A549 (cell line): ENCODE measurements at regions not wholly inside any gene's neighbourhood (a gene's known extent, or its start where the extent isn't known, plus 50 kb on each side); places are given as distances from the start of the nearest gene placed in this dataset.

Experiments used
- ATAC-seq, 2 experiments: fragments of 200-7000 bp in 1 of 2; fragments of >200 bp in 1 of 2; cut with Nextera tagmentation in 1 of 2; cut with Tn5 transposase in 1 of 2; 3 replicates each; pipeline versions ENCODE4 v1.8.0 to v1.9.1; 2018 to 2020; ENCODE audit warnings: mild to moderate bottlenecking in 1 of 2, moderate library complexity in 1 of 2
- CTCF ChIA-PET: fragments of 300-600 bp; sonication (Branson Sonifier 250); formaldehyde crosslinking; extraction: SDS; loops from one replicate; lab custom pipeline; 2021; ENCODE audit warnings: antibody characterized with exemption, inconsistent platforms; lab: Yijun Ruan, JAX
- POLR2A ChIA-PET: fragments of 350-600 bp; formaldehyde crosslinking; extraction: SDS; loops from one replicate; lab custom pipeline; 2021; ENCODE audit warnings: antibody characterized with exemption, inconsistent platforms; lab: Yijun Ruan, JAX
- DNase-seq, 2 experiments: peaks; one replicate each; pipeline versions ENCODE4 v3.0.0 to v3.0.0-alpha.2; 2011 to 2016; ENCODE audit warnings: low read depth in 1 of 2, low spot score in 1 of 2
- FAIRE-seq: peaks from 2 replicates; lab custom pipeline; 2011; peaks lifted over from hg19 to GRCh38; lab: Jason Lieb, UNC
- H3K27ac ChIP-seq, 2 experiments: fragments of >200 bp; sonication (Bioruptor Twin); formaldehyde crosslinking; 3 replicates each; pipeline ENCODE4 v1.5.1; 2016 to 2017
- H3K4me1 ChIP-seq: fragments of >200 bp; sonication (Bioruptor Twin); formaldehyde crosslinking; 3 replicates; pipeline ENCODE4 v1.6.1; 2016
- H3K4me2 ChIP-seq: fragments of >200 bp; sonication (Bioruptor Twin); formaldehyde crosslinking; 3 replicates; pipeline ENCODE4 v1.6.1; 2016
- H3K4me3 ChIP-seq: fragments of >200 bp; sonication (Bioruptor Twin); formaldehyde crosslinking; 3 replicates; pipeline ENCODE4 v1.5.1; 2016
- H3K9me3 ChIP-seq: fragments of >200 bp; sonication (Bioruptor Twin); formaldehyde crosslinking; 3 replicates; pipeline ENCODE4 v1.6.1; 2016
- ATOH8 ChIP-seq: fragments of 250-450 bp; sonication (Bioruptor Pico); IDR thresholded peaks from 2 replicates; pipeline ENCODE4 v1.5.0; 2020; ENCODE audit warnings: low read depth, mild to moderate bottlenecking, moderate library complexity
- BHLHE40 ChIP-seq: IDR thresholded peaks from 2 replicates; pipeline ENCODE4 v1.6.1; 2012; ENCODE audit warnings: low read depth, low read length, inconsistent platforms
- CBX2 ChIP-seq: fragments of 200-600 bp; sonication (generic); IDR thresholded peaks from 2 replicates; pipeline ENCODE4 v1.6.1; 2016; ENCODE audit warnings: low read depth, mild to moderate bottlenecking, borderline replicate concordance
- CBX8 ChIP-seq: fragments of 200-600 bp; sonication (generic); IDR thresholded peaks from 2 replicates; pipeline ENCODE4 v1.6.1; 2016
- CEBPB ChIP-seq, 2 experiments: fragments of >200 bp in 1 of 2; sonication (Bioruptor Twin) in 1 of 2; formaldehyde crosslinking in 1 of 2; IDR thresholded peaks; 2 replicates each; pipeline ENCODE4 v1.6.1; 2012 to 2016
- CHD2 ChIP-seq: fragments of 150-350 bp; IDR thresholded peaks from 2 replicates; pipeline ENCODE4 v1.6.1; 2014; ENCODE audit warnings: low read length; ENCODE audit not compliant: partially characterized antibody
- CHD4 ChIP-seq: fragments of 200-600 bp; sonication (generic); IDR thresholded peaks from 2 replicates; pipeline ENCODE4 v1.6.1; 2016; ENCODE audit warnings: antibody characterized with exemption, mild to moderate bottlenecking, borderline replicate concordance
- CTCF ChIP-seq: fragments of >200 bp; sonication (Bioruptor Twin); formaldehyde crosslinking; IDR thresholded peaks from 3 replicates; pipeline ENCODE4 v1.5.1; 2016
- E2F6 ChIP-seq: IDR thresholded peaks from 2 replicates; pipeline ENCODE4 v1.6.1; 2012; ENCODE audit warnings: low read depth, borderline replicate concordance
- EP300 ChIP-seq, 2 experiments: fragments of >200 bp; sonication (Bioruptor Twin); formaldehyde crosslinking; IDR thresholded peaks; 2 replicates in 1 of 2; 3 replicates in 1 of 2; pipeline ENCODE4 v1.6.1; 2016 to 2017
- ESRRA ChIP-seq: fragments of 150-350 bp; IDR thresholded peaks from 2 replicates; pipeline ENCODE4 v1.6.1; 2014; ENCODE audit warnings: mild to moderate bottlenecking, low read length, borderline replicate concordance
- FOSB ChIP-seq: fragments of 250-450 bp; sonication (Bioruptor Pico); IDR thresholded peaks from 2 replicates; pipeline ENCODE4 v1.5.0; 2020; ENCODE audit warnings: mild to moderate bottlenecking, moderate library complexity
- HEYL ChIP-seq: fragments of 250-450 bp; sonication (Bioruptor Pico); IDR thresholded peaks from 2 replicates; pipeline ENCODE4 v1.8.0; 2021; ENCODE audit warnings: mild to moderate bottlenecking, moderate library complexity
- HOXB13 ChIP-seq: fragments of 250-450 bp; sonication (Bioruptor Pico); IDR thresholded peaks from 2 replicates; pipeline ENCODE4 v1.5.0; 2020; ENCODE audit warnings: low read depth, mild to moderate bottlenecking, moderate library complexity
- HOXB5 ChIP-seq: fragments of 250-450 bp; sonication (Bioruptor Pico); IDR thresholded peaks from 2 replicates; pipeline ENCODE4 v1.5.0; 2020; ENCODE audit warnings: mild to moderate bottlenecking, moderate library complexity
- KDM1A ChIP-seq: fragments of 200-600 bp; sonication (generic); IDR thresholded peaks from 2 replicates; pipeline ENCODE4 v1.6.1; 2016; ENCODE audit warnings: low read depth, mild to moderate bottlenecking
- NR3C1 ChIP-seq: fragments of >200 bp; sonication (Bioruptor Twin); formaldehyde crosslinking; IDR thresholded peaks from 3 replicates; pipeline ENCODE4 v1.6.1; 2017
- PBX3 ChIP-seq: IDR thresholded peaks from 2 replicates; pipeline ENCODE4 v1.6.1; 2012
- RAD21 ChIP-seq, 2 experiments: fragments of >200 bp in 1 of 2; sonication (Bioruptor Twin) in 1 of 2; formaldehyde crosslinking in 1 of 2; IDR thresholded peaks in 1 of 2; conservative IDR thresholded peaks in 1 of 2; 2 replicates in 1 of 2; 3 replicates in 1 of 2; pipeline ENCODE4 v1.6.1; 2012 to 2018; ENCODE audit warnings: inconsistent platforms in 1 of 2
- REST ChIP-seq: fragments of 200-600 bp; sonication (generic); IDR thresholded peaks from 2 replicates; pipeline ENCODE4 v1.6.1; 2016; ENCODE audit warnings: antibody characterized with exemption, mild to moderate bottlenecking, moderate library complexity
- RNF2 ChIP-seq: fragments of 200-600 bp; sonication (generic); IDR thresholded peaks from 2 replicates; pipeline ENCODE4 v1.6.1; 2016; ENCODE audit warnings: low read depth, mild to moderate bottlenecking, antibody characterized with exemption, moderate library complexity, borderline replicate concordance
- SMC3 ChIP-seq: fragments of >200 bp; sonication (Bioruptor Twin); formaldehyde crosslinking; IDR thresholded peaks from 3 replicates; pipeline ENCODE4 v1.6.1; 2018; ENCODE audit warnings: inconsistent platforms
- TFCP2L1 ChIP-seq: fragments of 250-450 bp; sonication (Bioruptor Pico); IDR thresholded peaks from 2 replicates; pipeline ENCODE4 v1.5.0; 2021; ENCODE audit warnings: mild to moderate bottlenecking
- ZSCAN20 ChIP-seq: fragments of 250-450 bp; sonication (Bioruptor Pico); IDR thresholded peaks from 2 replicates; pipeline ENCODE4 v1.8.0; 2022; ENCODE audit warnings: mild to moderate bottlenecking, moderate library complexity
- WGBS: methylation state at CpG from one replicate; pipeline ENCODE4 v1.1.6; 2017; ENCODE audit errors: missing lambda C conversion rate; 5-methylcytosine and 5-hydroxymethylcytosine counted together

- TF ChIP-seq FOSB (CRISPR knock-in tag) = no peak
- no peak for TF ChIP-seq PBX3
Observed at GRCh38 chr21:18069875-18070274, 174.8 kb upstream of the CHODL start (continued).

GRCh38 chr21:18060402-18060801 lies 184.2 kb upstream of the CHODL start:
- no peak for TF ChIP-seq ATOH8 (CRISPR knock-in tag)
- no peak for TF ChIP-seq CBX2
- TF ChIP-seq RNF2 = no peak
- no peak for TF ChIP-seq REST
- no peak for TF ChIP-seq HOXB5 (CRISPR knock-in tag)
- TF ChIP-seq KDM1A = no peak
- no peak for TF ChIP-seq CTCF
- no peak for TF ChIP-seq E2F6
- no peak for TF ChIP-seq BHLHE40
- TF ChIP-seq ESRRA = no peak
- TF ChIP-seq HOXB13 (CRISPR knock-in tag) = no peak
- no peak for TF ChIP-seq SMC3
- no peak for TF ChIP-seq EP300 (IDR thresholded peaks at IDR 0.05)
- Histone ChIP-seq H3K4me1 (no peaks in the 10 kb centered on the region), H3K9me3 (no peaks in the 10 kb centered on the region), H3K27ac (no peak overlapping the region), H3K4me2 (no peak overlapping the region), H3K4me3 (no peak overlapping the region)
- no peak for ATAC-seq
- FAIRE-seq = no peak
- WGBS = 0% methylated on average over 1 of the region's 1 CpG
- ChIA-PET CTCF (no interaction called here), POLR2A (no interaction called here)
- no peak for DNase-seq

GRCh38 chr21:18058731-18059398 lies 185.8 kb upstream of the CHODL start:
- ATAC-seq (no peak), FAIRE-seq (no peak), DNase-seq (no peak)
- Histone ChIP-seq H3K4me1 (no peaks in the 10 kb centered on the region), H3K4me2 (no peak overlapping the region), H3K9me3 (no peaks in the 10 kb centered on the region), H3K4me3 (no peak overlapping the region), H3K27ac (no peak overlapping the region)
- CTCF ChIA-PET = no interaction called here
- POLR2A ChIA-PET = no interaction called here
- 0% methylated on average over 1 of the region's 3 CpGs for WGBS
- TF ChIP-seq E2F6 = no peak
- no peak for TF ChIP-seq PBX3
- no peak for TF ChIP-seq HEYL (CRISPR knock-in tag)
- TF ChIP-seq RAD21 (conservative IDR thresholded peaks at IDR 0.05 in 1 of 2, IDR thresholded peaks at IDR 0.05 in 1 of 2) = no peak
- TF ChIP-seq ZSCAN20 (CRISPR knock-in tag) = no peak
- no peak for TF ChIP-seq CHD4
- no peak for TF ChIP-seq CEBPB (IDR thresholded peaks at IDR 0.05)
- no peak for TF ChIP-seq TFCP2L1 (CRISPR knock-in tag)
- TF ChIP-seq NR3C1 = no peak
- no peak for TF ChIP-seq CBX8
- TF ChIP-seq ATOH8 (CRISPR knock-in tag) = no peak
- no peak for TF ChIP-seq CHD2
